Esophagus muscularis mucosa (tissue), 3 donors: ENCODE measurements at regions not wholly inside any gene's neighbourhood (a gene's known extent, or its start where the extent isn't known, plus 50 kb on each side); places are given as distances from the start of the nearest gene placed in this dataset.

Source experiments
- CTCF ChIP-seq, 3 experiments: fragments of 200-600 bp in 2 of 3; fragments of 450-650 bp in 1 of 3; sonication (generic) in 2 of 3; IDR thresholded peaks; one replicate each; pipeline ENCODE4 v1.5.1; 2017 to 2019; ENCODE audit warnings: antibody characterized with exemption in 3 of 3, mild to moderate bottlenecking in 2 of 3, moderate library complexity in 1 of 3
- POLR2A ChIP-seq: fragments of 450-650 bp; IDR thresholded peaks from one replicate; pipeline ENCODE4 v1.6.1; 2017; ENCODE audit warnings: antibody characterized with exemption, moderate library complexity, mild to moderate bottlenecking, low read depth

GRCh38 chr10:117617659-117618058, 75.1 kb downstream of the EMX2 start:
- TF ChIP-seq POLR2A: no peak
- no peak for TF ChIP-seq CTCF (IDR thresholded peaks at IDR 0.05)
